Neural cell (in vitro differentiated cells): ENCODE measurements at regions not wholly inside any gene's neighbourhood (a gene's known extent, or its start where the extent isn't known, plus 50 kb on each side); places are given as distances from the start of the nearest gene placed in this dataset.

Experiments
- EZH2 ChIP-seq: fragments of 200-600, 300-800 bp; shearing (Covaris generic), sonication (generic); IDR thresholded peaks from 2 replicates; pipeline ENCODE4 v1.6.1; 2014; ENCODE audit warnings: antibody characterized with exemption, low read length, borderline replicate concordance, mild to moderate bottlenecking; ENCODE audit not compliant: insufficient read depth, poor library complexity, severe bottlenecking
- TF ChIP-seq, protein P1 (sequence below): fragments of 450-650 bp; IDR thresholded peaks from 2 replicates; pipeline ENCODE4 v1.5.1; 2014; ENCODE audit warnings: antibody characterized with exemption, mild to moderate bottlenecking, moderate library complexity; ENCODE audit not compliant: poor library complexity, severe bottlenecking

- TF ChIP-seq EZH2 = no peak
- TF ChIP-seq, protein P1, sequence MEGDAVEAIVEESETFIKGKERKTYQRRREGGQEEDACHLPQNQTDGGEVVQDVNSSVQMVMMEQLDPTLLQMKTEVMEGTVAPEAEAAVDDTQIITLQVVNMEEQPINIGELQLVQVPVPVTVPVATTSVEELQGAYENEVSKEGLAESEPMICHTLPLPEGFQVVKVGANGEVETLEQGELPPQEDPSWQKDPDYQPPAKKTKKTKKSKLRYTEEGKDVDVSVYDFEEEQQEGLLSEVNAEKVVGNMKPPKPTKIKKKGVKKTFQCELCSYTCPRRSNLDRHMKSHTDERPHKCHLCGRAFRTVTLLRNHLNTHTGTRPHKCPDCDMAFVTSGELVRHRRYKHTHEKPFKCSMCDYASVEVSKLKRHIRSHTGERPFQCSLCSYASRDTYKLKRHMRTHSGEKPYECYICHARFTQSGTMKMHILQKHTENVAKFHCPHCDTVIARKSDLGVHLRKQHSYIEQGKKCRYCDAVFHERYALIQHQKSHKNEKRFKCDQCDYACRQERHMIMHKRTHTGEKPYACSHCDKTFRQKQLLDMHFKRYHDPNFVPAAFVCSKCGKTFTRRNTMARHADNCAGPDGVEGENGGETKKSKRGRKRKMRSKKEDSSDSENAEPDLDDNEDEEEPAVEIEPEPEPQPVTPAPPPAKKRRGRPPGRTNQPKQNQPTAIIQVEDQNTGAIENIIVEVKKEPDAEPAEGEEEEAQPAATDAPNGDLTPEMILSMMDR = no peak
These were observed 559.0 kb upstream of the ADARB2 start for GRCh38 chr10:2296179-2296891.
